Gastrocnemius medialis (tissue), 4 donors: ENCODE measurements at regions not wholly inside any gene's neighbourhood (a gene's known extent, or its start where the extent isn't known, plus 50 kb on each side); places are given as distances from the start of the nearest gene placed in this dataset.

ENCODE experiments used
- ATAC-seq, 2 donors: fragments of 150-250 bp; one replicate each; pipeline ENCODE4 v1.9.1; 2016
- DNase-seq, 2 donors: peaks; one replicate each; pipeline ENCODE4 v3.0.0-alpha.2; 2019
- H3K27ac ChIP-seq, 4 donors: fragments of 200-600 bp; sonication (generic); 1 replicate in 1 of 4; 2 replicates in 3 of 4; pipeline ENCODE4 v1.5.1; 2016 to 2018; ENCODE audit warnings: mild to moderate bottlenecking in 2 of 4, moderate library complexity in 1 of 4
- H3K27me3 ChIP-seq, 3 donors: fragments of 200-600 bp; sonication (generic) in 2 of 3; 1 replicate in 1 of 3; 2 replicates in 2 of 3; pipeline versions ENCODE4 v1.5.1 to v1.6.0; 2016 to 2019; ENCODE audit warnings: mild to moderate bottlenecking in 1 of 3, moderate library complexity in 1 of 3
- H3K36me3 ChIP-seq, 2 donors: fragments of 200-600 bp; sonication (generic) in 1 of 2; one replicate each; pipeline ENCODE4 v1.5.1; 2017 to 2018
- H3K4me1 ChIP-seq, 2 donors: fragments of 200-600 bp; sonication (generic) in 1 of 2; one replicate each; pipeline ENCODE4 v1.5.1; 2016 to 2017; ENCODE audit warnings: mild to moderate bottlenecking in 2 of 2
- H3K4me3 ChIP-seq, 4 donors: fragments of 200-600 bp; sonication (generic) in 3 of 4; 1 replicate in 1 of 4; 2 replicates in 3 of 4; pipeline ENCODE4 v1.5.1; 2016 to 2019; ENCODE audit warnings: mild to moderate bottlenecking in 2 of 4
- H3K9me3 ChIP-seq, 3 donors: fragments of 200-600 bp; sonication (generic) in 2 of 3; 1 replicate in 1 of 3; 2 replicates in 2 of 3; pipeline ENCODE4 v1.5.1; 2016 to 2019
- CTCF ChIP-seq, 5 experiments: fragments of 450-650 bp in 3 of 5; fragments of 200-600 bp in 2 of 5; sonication (generic) in 2 of 5; IDR thresholded peaks in 4 of 5; conservative IDR thresholded peaks in 1 of 5; 1 replicate in 4 of 5; 2 replicates in 1 of 5; pipeline ENCODE4 v1.5.1; 2016 to 2019; ENCODE audit warnings: antibody characterized with exemption in 5 of 5, mild to moderate bottlenecking in 3 of 5, moderate library complexity in 3 of 5
- POLR2A ChIP-seq, 2 donors: fragments of 450-650 bp; IDR thresholded peaks; one replicate each; pipeline ENCODE4 v1.6.1; 2017; ENCODE audit warnings: antibody characterized with exemption in 2 of 2, mild to moderate bottlenecking in 2 of 2, moderate library complexity in 2 of 2
- in situ Hi-C, 4 donors: fragments of 200-750 bp; cut with MboI; loops; one replicate each; pipeline versions ENCODE4 v1.15.0 to v1.8.0; 2017; ENCODE audit warnings: low sequenced_read_pairs in 4 of 4
- intact Hi-C: fragments of 100-400 bp; cut with DNase I; formaldehyde crosslinking; loops from one replicate; pipeline ENCODE4 v1.15.1; 2023; ENCODE audit warnings: low total_unique reads

GRCh38 chr2:150371044-150371818 lies 116.2 kb downstream of the RND3 start:
- TF ChIP-seq POLR2A (IDR thresholded peaks at IDR 0.05) (no peak), CTCF (IDR thresholded peaks at IDR 0.05 in 4 of 5, conservative IDR thresholded peaks at IDR 0.05 in 1 of 5) (no peak)
- Histone ChIP-seq H3K27me3 (no peaks in the 10 kb centered on the region), H3K4me3 (no peak overlapping the region), H3K9me3 (no peaks in the 10 kb centered on the region), H3K36me3 (no peaks in the 10 kb centered on the region), H3K4me1 (no peaks in the 10 kb centered on the region), H3K27ac (no peak overlapping the region)
- intact Hi-C loops = no loop called here
- DNase-seq (no peak), ATAC-seq (no peak)
- in situ Hi-C loops = no loop called here

GRCh38 chr2:150370561-150370960 lies 116.9 kb downstream of the RND3 start:
- ATAC-seq (no peak), DNase-seq (no peak)
- TF ChIP-seq CTCF (IDR thresholded peaks at IDR 0.05 in 4 of 5, conservative IDR thresholded peaks at IDR 0.05 in 1 of 5) (no peak), POLR2A (IDR thresholded peaks at IDR 0.05) (no peak)
- Histone ChIP-seq H3K27me3 (no peaks in the 10 kb centered on the region), H3K36me3 (no peaks in the 10 kb centered on the region), H3K27ac (no peak overlapping the region), H3K9me3 (no peaks in the 10 kb centered on the region), H3K4me3 (no peak overlapping the region), H3K4me1 (no peaks in the 10 kb centered on the region)
- in situ Hi-C loops (no loop called here), intact Hi-C loops (no loop called here)

DNA sequence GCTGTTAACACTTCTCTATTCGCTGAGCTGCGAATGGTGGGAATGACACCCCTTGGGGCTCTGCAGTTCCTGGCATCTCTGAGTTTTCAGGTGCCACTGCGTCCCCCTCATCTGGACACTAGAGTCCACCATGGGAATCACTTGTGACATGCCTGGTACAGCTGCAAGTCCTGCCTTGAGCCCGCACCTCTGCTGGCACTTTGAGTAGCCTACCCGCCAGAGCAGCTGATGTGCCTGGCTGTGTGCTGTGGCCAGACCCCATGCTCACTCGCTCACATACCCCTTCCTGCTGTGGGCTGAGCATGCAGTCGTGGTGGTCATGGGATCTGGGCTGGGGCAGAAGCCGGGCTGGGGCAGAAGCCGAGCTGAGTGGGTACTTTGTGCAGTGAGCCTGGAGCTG lies 117.6 kb downstream of the RND3 start:
- H3K4me1 ChIP-seq = no peaks in the 10 kb centered on the region
- no peak overlapping the region for H3K4me3 ChIP-seq
- no peak for DNase-seq
- no peak for ATAC-seq
- no peak overlapping the region for H3K27ac ChIP-seq
- no peak for TF ChIP-seq POLR2A (IDR thresholded peaks at IDR 0.05)
- TF ChIP-seq CTCF (IDR thresholded peaks at IDR 0.05 in 4 of 5, conservative IDR thresholded peaks at IDR 0.05 in 1 of 5) = no peak
- no peaks in the 10 kb centered on the region for H3K27me3 ChIP-seq
- in situ Hi-C loops = no loop called here
- no peaks in the 10 kb centered on the region for H3K36me3 ChIP-seq
- intact Hi-C loops = no loop called here
- H3K9me3 ChIP-seq = no peaks in the 10 kb centered on the region

- H3K36me3 ChIP-seq = no peaks in the 10 kb centered on the region
- in situ Hi-C loops = no loop called here
- no peaks in the 10 kb centered on the region for H3K27me3 ChIP-seq
- H3K4me1 ChIP-seq = no peaks in the 10 kb centered on the region
- no peak overlapping the region for H3K27ac ChIP-seq
- no peaks in the 10 kb centered on the region for H3K9me3 ChIP-seq
- intact Hi-C loops = no loop called here
- no peak overlapping the region for H3K4me3 ChIP-seq
- DNase-seq = no peak
- no peak for TF ChIP-seq POLR2A (IDR thresholded peaks at IDR 0.05)
- TF ChIP-seq CTCF (IDR thresholded peaks at IDR 0.05 in 4 of 5, conservative IDR thresholded peaks at IDR 0.05 in 1 of 5) = no peak
- no peak for ATAC-seq
Measured at GRCh38 chr2:150358468-150358807, 129.0 kb downstream of the RND3 start.
